HG02884 (cell line): ENCODE measurements at regions not wholly inside any gene's neighbourhood (a gene's known extent, or its start where the extent isn't known, plus 50 kb on each side); places are given as distances from the start of the nearest gene placed in this dataset.

Experiments used
- ATAC-seq: cut with Tn5 transposase; IDR thresholded peaks from one replicate; pipeline ENCODE4 v1.9.1; 2021; ENCODE audit warnings: mild to moderate bottlenecking, moderate library complexity; ENCODE audit not compliant: unreplicated experiment

DNA sequence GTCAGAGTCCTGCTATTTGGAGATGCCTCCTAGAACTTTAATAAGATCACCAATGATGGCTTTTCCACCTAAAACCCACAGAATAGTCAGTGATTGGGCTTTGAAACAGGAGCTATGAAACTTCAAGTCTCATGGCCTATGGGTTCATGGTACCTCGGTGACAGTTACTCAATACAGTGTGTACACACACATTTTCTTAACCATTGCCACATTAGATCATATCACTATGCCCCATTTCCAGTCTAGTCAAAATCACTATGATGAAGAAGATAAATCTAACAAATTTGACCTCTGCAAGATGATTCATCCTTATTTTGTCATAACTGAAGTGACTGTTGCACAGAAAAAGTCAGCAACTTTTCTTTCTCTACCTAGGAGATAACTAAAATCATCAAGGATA is 86.8 kb upstream of the OR13F1 start:
- no peak for ATAC-seq

GRCh38 chr9:104429031-104429546 is 75.0 kb upstream of the OR13F1 start:
- no peak for ATAC-seq

DNA sequence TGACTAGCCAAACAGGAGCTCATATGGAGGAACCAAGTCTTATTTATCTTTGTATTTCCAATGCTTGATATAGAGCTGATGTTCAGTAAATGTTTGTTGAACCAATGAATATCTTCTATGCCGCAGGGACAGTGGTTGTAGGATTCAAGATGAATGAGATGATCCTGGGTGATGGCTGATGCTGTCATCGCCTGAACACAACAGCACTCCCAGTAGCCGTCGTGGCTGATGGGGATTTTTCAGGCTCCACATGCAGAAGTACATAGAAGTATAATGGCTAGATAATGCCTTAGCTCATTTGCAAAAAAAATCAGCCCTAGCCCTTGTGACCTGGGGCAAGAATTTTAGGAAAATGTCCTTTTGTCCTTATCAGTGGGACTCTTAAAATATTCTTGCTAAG is 69.0 kb upstream of the OR13F1 start:
- no peak for ATAC-seq

DNA sequence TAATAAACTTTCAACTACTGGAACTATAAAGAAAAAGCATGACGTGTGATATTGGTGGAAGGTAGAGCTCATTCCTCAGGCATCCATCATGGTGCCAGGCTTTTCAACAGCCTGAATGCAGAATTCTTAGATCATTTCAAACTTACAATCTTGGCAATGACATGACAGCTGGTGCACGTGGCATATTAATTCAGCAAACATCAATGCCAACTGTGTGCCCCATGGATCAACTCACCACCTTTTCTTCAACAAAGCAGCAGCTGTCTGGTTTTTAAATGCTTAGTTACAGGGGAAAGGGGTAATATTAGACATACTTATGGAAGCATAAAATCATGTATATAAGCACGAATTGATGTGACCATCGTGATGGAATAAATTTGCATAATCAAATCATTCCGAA is 56.0 kb upstream of the OR13F1 start:
- no peak for ATAC-seq
